ENCODE measurements at regions not wholly inside any gene's neighbourhood (a gene's known extent, or its start where the extent isn't known, plus 50 kb on each side); places are given as distances from the start of the nearest gene placed in this dataset.
"Not testable (repeated sequence)": the region's sequence is repeated elsewhere in the genome, so short reads cannot be mapped to it uniquely, and the experiment has no call there.

- Histone ChIP-seq H3K27me3 (replicated peaks in 1 of 4; ENCODE audit: control extremely low read depth in 1 of 4, control insufficient read depth in 3 of 4, insufficient read depth in 4 of 4, low read length in 3 of 4) (no peaks in the 10 kb centered on the region), H3K4me3 (ENCODE audit: control extremely low read depth in 1 of 5, extremely low read depth in 1 of 5, insufficient read depth in 1 of 5, low read depth in 2 of 5, low read length in 4 of 5) (no peak overlapping the region), H3K4me2 (replicated peaks; ENCODE audit: low read depth, low read length, poor library complexity, severe bottlenecking) (no peak overlapping the region), H3K9me3 (ENCODE audit: control extremely low read depth in 1 of 3, control insufficient read depth in 2 of 3, insufficient read depth in 1 of 3, low read length in 2 of 3) (peaks cover 0 to 13% (median 0%) of the 10 kb centered on the region in 3 donors), H3K4me1 (ENCODE audit: control insufficient read depth in 2 of 2, insufficient read depth in 2 of 2, low read length in 2 of 2) (no peaks in the 10 kb centered on the region), H3K9ac (ENCODE audit: low read length) (no peak overlapping the region), H3K36me3 (replicated peaks in 1 of 2; ENCODE audit: control extremely low read depth in 1 of 2, control insufficient read depth in 1 of 2, extremely low read depth in 1 of 2, insufficient read depth in 2 of 2, low read length in 1 of 2) (peaks cover 0 to 34% of the 10 kb centered on the region in 2 experiments), H3K79me2 (ENCODE audit: control insufficient read depth, insufficient read depth, low read length) (no peaks in the 10 kb centered on the region), H2AFZ (ENCODE audit: insufficient read depth, low read depth, low read length, poor library complexity, severe bottlenecking) (no peak overlapping the region), H4K20me1 (ENCODE audit: control insufficient read depth, insufficient read depth, low read length, poor library complexity, severe bottlenecking) (no peaks in the 10 kb centered on the region), H3K27ac (ENCODE audit: low read length in 2 of 2) (no peak overlapping the region)
- Mint-ChIP-seq H3K9me3 (ENCODE audit: insufficient read depth) (no peaks in the 10 kb centered on the region), H3K4me3 (no peak overlapping the region), H3K27me3 (no peaks in the 10 kb centered on the region), H3K4me1 (no peaks in the 10 kb centered on the region), H3K27ac (no peak overlapping the region)
- 100% methylated on average over 2 of the region's 2 CpGs for WGBS (ENCODE audit: insufficient coverage)
- no peak for TF ChIP-seq EZH2 (IDR thresholded peaks at IDR 0.05; ENCODE audit: borderline replicate concordance, insufficient read depth, low read depth, low read length, poor library complexity, severe bottlenecking)
- no peak for TF ChIP-seq CTCF (IDR thresholded peaks at IDR 0.05)
- intact Hi-C loops (cut with micrococcal nuclease), result no loop called here
- ChIA-PET CTCF (no interaction called here), POLR2A (no interaction called here)
- ATAC-seq (ENCODE audit: low read depth), result no peak
- DNase-seq, result no peak
Measured at GRCh38 chr22:26770624-26771023, 113.2 kb downstream of the MIAT start.

- H3K4me1 Mint-ChIP-seq; H3K27me3 Mint-ChIP-seq; H3K27me3 ChIP-seq (replicated peaks in 1 of 4; ENCODE audit: control extremely low read depth in 1 of 4, control insufficient read depth in 3 of 4, insufficient read depth in 4 of 4, low read length in 3 of 4); intact Hi-C loops (cut with micrococcal nuclease); DNase-seq; ATAC-seq (ENCODE audit: low read depth); H3K4me2 ChIP-seq (replicated peaks; ENCODE audit: low read depth, low read length, poor library complexity, severe bottlenecking); H3K4me1 ChIP-seq (ENCODE audit: control insufficient read depth in 2 of 2, insufficient read depth in 2 of 2, low read length in 2 of 2); H3K27ac ChIP-seq (ENCODE audit: low read length in 2 of 2); H3K9ac ChIP-seq (ENCODE audit: low read length); H3K4me3 Mint-ChIP-seq; H4K20me1 ChIP-seq (ENCODE audit: control insufficient read depth, insufficient read depth, low read length, poor library complexity, severe bottlenecking); H3K9me3 Mint-ChIP-seq (ENCODE audit: insufficient read depth); CTCF ChIA-PET; H2AFZ ChIP-seq (ENCODE audit: insufficient read depth, low read depth, low read length, poor library complexity, severe bottlenecking); H3K9me3 ChIP-seq (ENCODE audit: control extremely low read depth in 1 of 3, control insufficient read depth in 2 of 3, insufficient read depth in 1 of 3, low read length in 2 of 3); H3K27ac Mint-ChIP-seq; POLR2A ChIA-PET; H3K79me2 ChIP-seq (ENCODE audit: control insufficient read depth, insufficient read depth, low read length); H3K4me3 ChIP-seq (ENCODE audit: control extremely low read depth in 1 of 5, extremely low read depth in 1 of 5, insufficient read depth in 1 of 5, low read depth in 2 of 5, low read length in 4 of 5): not testable (repeated sequence)
- WGBS (ENCODE audit: insufficient coverage), result no CpG with 5 or more reads among the region's 28 CpGs
- H3K36me3 ChIP-seq (replicated peaks in 1 of 2; ENCODE audit: control extremely low read depth in 1 of 2, control insufficient read depth in 1 of 2, extremely low read depth in 1 of 2, insufficient read depth in 2 of 2, low read length in 1 of 2), result peaks cover 0 to 29% of the 10 kb centered on the region in 2 experiments
Measured at GRCh38 chr22:26773054-26773453, 115.7 kb downstream of the MIAT start.
